ENCODE measurements at regions not wholly inside any gene's neighbourhood (a gene's known extent, or its start where the extent isn't known, plus 50 kb on each side); places are given as distances from the start of the nearest gene placed in this dataset.

GRCh38 chr2:139967665-139968064 lies 1187.5 kb upstream of the NXPH2 start:
- TF ChIP-seq YY1 (tag by site-specific recombination; IDR thresholded peaks at IDR 0.05) (no peak), ZBTB11 (tag by site-specific recombination; conservative IDR thresholded peaks at IDR 0.05; ENCODE audit: low read depth) (no peak), ZBTB49 (tag by site-specific recombination; IDR thresholded peaks at IDR 0.05; ENCODE audit: low read depth) (no peak), ATF2 (tag by site-specific recombination; IDR thresholded peaks at IDR 0.05; ENCODE audit: low read depth) (no peak), CTCF (tag by site-specific recombination; IDR thresholded peaks at IDR 0.05) (no peak), IKZF3 (tag by site-specific recombination; IDR thresholded peaks at IDR 0.05) (no peak), REST (tag by site-specific recombination; IDR thresholded peaks at IDR 0.05) (no peak), ZNF274 (IDR thresholded peaks at IDR 0.05; ENCODE audit: low read length) (no peak), ZNF274 (tag by site-specific recombination; IDR thresholded peaks at IDR 0.05; ENCODE audit: borderline replicate concordance) (no peak), ZXDB (tag by site-specific recombination; IDR thresholded peaks at IDR 0.05) (no peak), HOXD13 (CRISPR knock-in tag; IDR thresholded peaks at IDR 0.05; ENCODE audit: borderline replicate concordance) (no peak), ZNF148 (tag by site-specific recombination; IDR thresholded peaks at IDR 0.05; ENCODE audit: borderline replicate concordance) (no peak)
